GM12875 (cell line): ENCODE measurements at regions not wholly inside any gene's neighbourhood (a gene's known extent, or its start where the extent isn't known, plus 50 kb on each side); places are given as distances from the start of the nearest gene placed in this dataset.
"Not testable (repeated sequence)": the region's sequence is repeated elsewhere in the genome, so short reads cannot be mapped to it uniquely, and the experiment has no call there.

Experiments
- H3K4me3 ChIP-seq: one replicate; pipeline ENCODE4 v1.5.1; 2011; ENCODE audit warnings: low read depth, low read length, control low read depth
- CTCF ChIP-seq: IDR thresholded peaks from 2 replicates; pipeline ENCODE4 v1.5.1; 2011; ENCODE audit warnings: low read depth, mild to moderate bottlenecking, control low read depth, inconsistent platforms, low read length, moderate library complexity, borderline replicate concordance; ENCODE audit not compliant: insufficient read depth

DNA sequence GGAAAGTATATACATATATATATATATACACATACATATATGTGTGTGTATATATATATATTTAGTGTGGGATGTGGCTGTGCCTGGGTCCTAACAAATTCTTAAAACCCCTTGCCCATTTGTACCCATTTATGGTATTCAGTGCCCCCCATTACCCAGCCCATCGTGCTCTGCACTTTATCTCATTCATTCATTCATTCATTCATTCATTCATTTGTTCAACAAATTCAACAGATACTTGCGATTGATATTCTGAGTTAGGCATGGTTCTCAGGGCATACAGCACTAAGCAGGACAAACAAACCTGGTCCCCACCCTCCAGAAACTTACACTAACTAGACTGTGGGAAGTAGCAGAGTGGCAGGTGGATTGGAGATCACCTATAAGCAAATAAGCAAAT lies 56.6 kb upstream of the LMO2 start:
- TF ChIP-seq CTCF: no peak
- H3K4me3 ChIP-seq: no peak overlapping the region

- H3K4me3 ChIP-seq: not testable (repeated sequence)
Measured at GRCh38 chr11:33947918-33948317, 56.0 kb upstream of the LMO2 start.

DNA sequence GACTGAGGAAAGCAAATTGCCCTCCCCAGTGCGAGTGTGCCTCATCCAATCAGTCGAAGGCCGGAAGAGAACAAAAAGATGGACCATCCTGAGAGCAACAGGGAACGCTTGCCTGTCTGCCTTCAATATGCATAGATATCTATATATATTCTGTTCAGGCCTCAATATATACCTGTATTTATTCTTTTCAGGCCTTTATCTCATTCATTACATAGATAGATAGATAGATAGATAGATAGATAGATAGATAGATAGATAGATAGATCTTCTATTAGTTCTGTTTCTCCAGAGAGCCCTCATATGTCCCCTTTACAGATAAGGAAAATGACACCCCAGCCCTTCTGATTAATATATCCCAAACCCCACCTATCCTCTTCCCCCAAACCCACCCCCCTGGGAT lies 55.1 kb upstream of the LMO2 start:
- H3K4me3 ChIP-seq: no peak overlapping the region
- no peak for TF ChIP-seq CTCF

DNA sequence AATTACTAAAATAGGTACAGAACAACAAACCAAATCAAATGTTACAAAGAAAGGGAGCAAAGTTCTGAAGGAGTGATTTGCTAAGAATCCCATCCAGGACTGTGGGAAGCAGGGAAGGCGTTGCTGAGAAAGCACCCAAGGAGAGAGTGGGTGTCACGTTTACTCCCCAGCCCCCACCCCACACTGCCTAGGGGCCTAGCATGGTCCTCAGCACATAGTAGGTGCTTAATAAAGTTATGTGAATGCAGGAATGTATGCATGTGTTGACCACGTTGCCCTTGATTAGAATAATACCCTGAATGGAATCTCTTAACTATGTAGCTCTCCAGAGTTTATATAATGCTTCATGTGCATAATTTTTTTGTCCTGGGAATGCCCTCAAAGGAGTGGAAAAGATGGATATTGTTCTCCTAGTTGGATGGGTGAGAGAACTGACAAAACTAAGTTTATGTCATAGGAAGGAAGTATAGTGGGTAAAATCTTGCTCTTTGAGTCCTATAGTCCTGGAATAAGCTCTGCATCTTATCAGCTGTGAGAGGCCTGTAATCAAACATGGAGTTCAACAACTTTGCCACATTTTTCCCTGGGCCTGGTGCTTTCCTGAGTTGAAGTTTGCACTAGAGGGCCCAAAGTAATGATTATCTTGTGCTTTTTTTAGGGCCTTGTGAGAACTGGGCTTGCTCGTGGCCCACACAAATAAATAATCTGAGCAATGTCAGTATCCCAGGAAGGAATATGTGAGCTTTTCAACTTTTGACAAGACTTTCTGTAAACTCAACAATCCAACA lies 53.8 kb upstream of the LMO2 start:
- TF ChIP-seq CTCF: no peak
- H3K4me3 ChIP-seq: no peak overlapping the region

DNA sequence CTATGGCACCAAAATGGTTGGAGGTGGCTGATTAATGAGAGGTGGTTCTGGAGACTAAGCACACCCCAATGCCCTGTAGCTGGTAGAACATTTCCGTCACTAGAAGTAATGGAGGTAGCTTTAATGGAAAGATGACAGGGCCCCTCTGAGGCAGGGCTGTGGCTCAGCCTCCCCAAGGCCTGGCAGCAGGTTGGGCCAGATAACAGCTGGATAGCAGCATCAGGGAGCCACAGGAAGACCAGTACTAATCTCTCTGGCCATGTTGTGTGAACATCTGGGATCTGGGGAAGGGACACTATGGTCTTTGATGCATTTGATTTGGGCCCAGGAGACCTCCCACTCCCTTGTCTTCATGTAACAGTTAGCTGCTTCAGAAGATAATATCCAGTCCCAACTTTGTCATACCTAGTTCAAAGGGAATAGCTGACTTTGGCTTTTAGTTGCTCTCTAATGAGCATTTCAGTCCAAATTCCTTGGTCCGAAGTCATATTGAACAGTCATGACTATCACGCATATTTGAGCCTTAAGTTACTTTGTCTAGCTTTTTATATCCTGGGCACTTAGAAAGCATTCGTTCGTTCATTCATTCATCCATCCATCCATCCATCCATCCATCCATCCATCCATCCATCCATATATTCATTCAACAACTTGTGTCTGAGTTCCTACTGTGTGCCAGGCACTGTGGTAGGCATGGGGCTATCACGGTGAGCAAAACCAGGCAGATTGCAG lies 53.0 kb upstream of the LMO2 start:
- H3K4me3 ChIP-seq: no peak overlapping the region
- TF ChIP-seq CTCF: no peak

- no peak overlapping the region for H3K4me3 ChIP-seq
Measured at GRCh38 chr11:33944345-33944692, 52.4 kb upstream of the LMO2 start.

GRCh38 chr11:33942954-33943353 lies 51.1 kb upstream of the LMO2 start:
- no peak for TF ChIP-seq CTCF
- H3K4me3 ChIP-seq: peak overlapping the region; percentile 0

More at GRCh38 chr11:33944345-33944692, 52.4 kb upstream of the LMO2 start:
- no peak for TF ChIP-seq CTCF
